Panc1 (cell line): ENCODE measurements at regions not wholly inside any gene's neighbourhood (a gene's known extent, or its start where the extent isn't known, plus 50 kb on each side); places are given as distances from the start of the nearest gene placed in this dataset.

Experiments
- ATAC-seq: fragments of 200-7000 bp; cut with Tn5 transposase; 2 replicates; pipeline ENCODE4 v1.9.1; 2020; ENCODE audit warnings: mild to moderate bottlenecking, moderate library complexity
- BruUV-seq: library from RNA; stranded (reverse); fragments of 400-500 nt; replicated peaks from 2 replicates; lab custom pipeline; 2021; lab: Mats Ljungman, UMichigan
- CTCF ChIA-PET: fragments of 300-600 bp; sonication (Branson Sonifier 250); formaldehyde crosslinking; loops from one replicate; lab custom pipeline; 2022; ENCODE audit warnings: antibody characterized with exemption; lab: Charles Lee
- POLR2A ChIA-PET: fragments of 300-600 bp; sonication (Branson Sonifier 250); formaldehyde crosslinking; loops from one replicate; lab custom pipeline; 2022; ENCODE audit warnings: antibody characterized with exemption; lab: Charles Lee
- DNase-seq: peaks from one replicate; pipeline ENCODE4 v3.0.0-alpha.2; 2010; ENCODE audit warnings: low read depth, low spot score
- H3K27ac ChIP-seq: 2 replicates; pipeline ENCODE4 v1.5.1; 2011; ENCODE audit warnings: mild to moderate bottlenecking, low read length, inconsistent platforms
- H3K27me3 ChIP-seq: fragments of 200-500 bp; sonication (Bioruptor generic); 2 replicates; pipeline ENCODE4 v1.6.0; 2014; ENCODE audit warnings: low read length, inconsistent platforms; ENCODE audit not compliant: control insufficient read depth, insufficient read depth
- H3K36me3 ChIP-seq: fragments of 200-500 bp; sonication (Bioruptor generic); 2 replicates; pipeline ENCODE4 v1.5.1; 2014; ENCODE audit warnings: inconsistent platforms, mild to moderate bottlenecking, low read length, moderate library complexity; ENCODE audit not compliant: control insufficient read depth, insufficient read depth
- H3K4me1 ChIP-seq: 2 replicates; pipeline ENCODE4 v1.5.1; 2011; ENCODE audit warnings: inconsistent platforms, mild to moderate bottlenecking, low read length, moderate library complexity; ENCODE audit not compliant: control insufficient read depth, insufficient read depth
- H3K4me3 ChIP-seq, 2 experiments: 2 replicates each; pipeline ENCODE4 v1.5.1; 2011 to 2012; ENCODE audit warnings: low read depth in 2 of 2, low read length in 2 of 2, mild to moderate bottlenecking in 2 of 2, inconsistent platforms in 1 of 2, moderate library complexity in 1 of 2
- H3K9me3 ChIP-seq: fragments of 200-500 bp; sonication (Bioruptor generic); 2 replicates; pipeline ENCODE4 v1.5.1; 2014; ENCODE audit warnings: low read depth, mild to moderate bottlenecking, inconsistent platforms, low read length, moderate library complexity; ENCODE audit not compliant: control insufficient read depth, insufficient read depth
- CTCF ChIP-seq: fragments of 450-650 bp; IDR thresholded peaks from 2 replicates; pipeline ENCODE4 v1.5.1; 2017; ENCODE audit warnings: mild to moderate bottlenecking
- POLR2AphosphoS5 ChIP-seq: IDR thresholded peaks from 2 replicates; pipeline ENCODE4 v1.6.1; 2012; ENCODE audit warnings: mild to moderate bottlenecking, low read depth, low read length, moderate library complexity
- REST ChIP-seq, 2 experiments: IDR thresholded peaks; 2 replicates each; pipeline ENCODE4 v1.6.1; 2011 to 2012; ENCODE audit warnings: low read depth in 2 of 2, control low read depth in 1 of 2, low read length in 1 of 2, mild to moderate bottlenecking in 1 of 2, moderate library complexity in 1 of 2; ENCODE audit not compliant: insufficient read depth in 1 of 2
- SIN3A ChIP-seq: IDR thresholded peaks from 2 replicates; pipeline ENCODE4 v1.6.1; 2012; ENCODE audit warnings: low read depth, mild to moderate bottlenecking, low read length, moderate library complexity, borderline replicate concordance; ENCODE audit not compliant: insufficient read depth
- TCF7L2 ChIP-seq: IDR thresholded peaks from 2 replicates; pipeline ENCODE4 v1.6.1; 2011; ENCODE audit warnings: mild to moderate bottlenecking, low read depth, low read length, inconsistent platforms
- in situ Hi-C: cut with HindIII; loops from 2 replicates; pipeline ENCODE4 v1.10.0; 2016; ENCODE audit warnings: low sequenced_read_pairs, low pct_unique_long_range_greater_than_20kb
- intact Hi-C: fragments of 100-400 bp; cut with micrococcal nuclease; formaldehyde crosslinking; loops from one replicate; pipeline ENCODE4 v1.10.0; 2022; ENCODE audit not compliant: unreplicated experiment

- ATAC-seq = no peak
- in situ Hi-C loops = no loop called here
Measured at GRCh38 chr12:25052196-25052913, 103.5 kb upstream of the BCAT1 start.

More at GRCh38 chr12:25052196-25052913, 103.5 kb upstream of the BCAT1 start:
- Histone ChIP-seq H3K9me3 (no peaks in the 10 kb centered on the region), H3K27ac (no peak overlapping the region), H3K4me3 (no peak overlapping the region), H3K36me3 (no peaks in the 10 kb centered on the region), H3K4me1 (peaks cover 4% of the 10 kb centered on the region; the same call in 1 of the 2 replicates), H3K27me3 (0 out of 2 replicates have a peak, but pooled peaks cover 2% of the 10 kb centered on the region)
- BruUV-seq = no TSS peak
- DNase-seq = no peak
- intact Hi-C loops = no loop called here
- TF ChIP-seq CTCF = no peak
- no peak for TF ChIP-seq TCF7L2
- no peak for TF ChIP-seq POLR2AphosphoS5
- no peak for TF ChIP-seq REST (IDR thresholded peaks at IDR 0.05; ENCODE audit: insufficient read depth in 1 of 2, low read depth in 2 of 2, low read length in 1 of 2)
- no peak for TF ChIP-seq SIN3A
- ChIA-PET CTCF (interaction anchor here (0.7 kb wide), 1 partner anchor 11 kb away, joined by 6 read pairs; no protein-coding TSS in a partner anchor), POLR2A (no interaction called here)
